ENCODE measurements at regions not wholly inside any gene's neighbourhood (a gene's known extent, or its start where the extent isn't known, plus 50 kb on each side); places are given as distances from the start of the nearest gene placed in this dataset.

GRCh38 chr21:19510057-19510456 lies 1106.5 kb upstream of the TMPRSS15 start:
- Histone ChIP-seq H3K4me3 (no peak overlapping the region), H3K27ac (no peak overlapping the region), H3K27me3 (no peaks in the 10 kb centered on the region), H3K4me1 (no peaks in the 10 kb centered on the region), H3K9me3 (no peaks in the 10 kb centered on the region), H3K36me3 (ENCODE audit: low read depth, missing control alignments) (no peaks in the 10 kb centered on the region)
- TF ChIP-seq POLR2A (IDR thresholded peaks at IDR 0.05) (no peak), CTCF (IDR thresholded peaks at IDR 0.05) (no peak)
- WGBS, 2 donors = 74 to 97% methylated on average over 4 of the region's 4 CpGs
- intact Hi-C loops (cut with DNase I; ENCODE audit: low total_unique reads) = no loop called here
- no peak for DNase-seq

- intact Hi-C loops (cut with DNase I; ENCODE audit: low total_unique reads) = no loop called here
- Histone ChIP-seq H3K27me3 (no peaks in the 10 kb centered on the region), H3K4me1 (no peaks in the 10 kb centered on the region), H3K36me3 (ENCODE audit: low read depth, missing control alignments) (no peaks in the 10 kb centered on the region), H3K9me3 (no peaks in the 10 kb centered on the region), H3K4me3 (no peak overlapping the region), H3K27ac (no peak overlapping the region)
- TF ChIP-seq CTCF (IDR thresholded peaks at IDR 0.05) = no peak
- no peak for TF ChIP-seq POLR2A (IDR thresholded peaks at IDR 0.05)
- WGBS, 2 donors = 94 to 96% methylated on average over 3 of the region's 3 CpGs
- DNase-seq = no peak
Measured at GRCh38 chr21:19510653-19511052, 1107.1 kb upstream of the TMPRSS15 start.

- intact Hi-C loops (cut with DNase I; ENCODE audit: low total_unique reads) = no loop called here
- Histone ChIP-seq H3K4me1 (no peaks in the 10 kb centered on the region), H3K4me3 (no peak overlapping the region), H3K27ac (no peak overlapping the region), H3K36me3 (ENCODE audit: low read depth, missing control alignments) (no peaks in the 10 kb centered on the region), H3K9me3 (no peaks in the 10 kb centered on the region), H3K27me3 (no peaks in the 10 kb centered on the region)
- no peak for TF ChIP-seq CTCF (IDR thresholded peaks at IDR 0.05)
- TF ChIP-seq POLR2A (IDR thresholded peaks at IDR 0.05) = no peak
- no peak for DNase-seq
- 40 to 90% methylated on average over 1 of the region's 1 CpG for WGBS, 2 donors
Measured at GRCh38 chr21:19522381-19522780, 1118.8 kb upstream of the TMPRSS15 start.

- Histone ChIP-seq H3K36me3 (ENCODE audit: low read depth, missing control alignments) (no peaks in the 10 kb centered on the region), H3K4me3 (no peak overlapping the region), H3K4me1 (no peaks in the 10 kb centered on the region), H3K9me3 (no peaks in the 10 kb centered on the region), H3K27ac (no peak overlapping the region), H3K27me3 (no peaks in the 10 kb centered on the region)
- DNase-seq = no peak
- WGBS, 2 donors = 41 to 44% methylated on average over 1 of the region's 1 CpG
- TF ChIP-seq POLR2A (IDR thresholded peaks at IDR 0.05) (no peak), CTCF (IDR thresholded peaks at IDR 0.05) (no peak)
- intact Hi-C loops (cut with DNase I; ENCODE audit: low total_unique reads) = no loop called here
Measured at GRCh38 chr21:19523061-19523460, 1119.5 kb upstream of the TMPRSS15 start.

GRCh38 chr21:19523746-19524145 lies 1120.2 kb upstream of the TMPRSS15 start:
- H3K4me3 ChIP-seq = no peak overlapping the region
- TF ChIP-seq POLR2A (IDR thresholded peaks at IDR 0.05) (no peak), CTCF (IDR thresholded peaks at IDR 0.05) (no peak)
- DNase-seq = no peak
- intact Hi-C loops (cut with DNase I; ENCODE audit: low total_unique reads) = no loop called here
- H3K9me3 ChIP-seq = no peaks in the 10 kb centered on the region
- no peaks in the 10 kb centered on the region for H3K36me3 ChIP-seq (ENCODE audit: low read depth, missing control alignments)
- no peaks in the 10 kb centered on the region for H3K27me3 ChIP-seq
- H3K4me1 ChIP-seq = no peaks in the 10 kb centered on the region
- 76 to 77% methylated on average over 2 of the region's 2 CpGs for WGBS, 2 donors
- H3K27ac ChIP-seq = no peak overlapping the region
